PFSK-1 (cell line): ENCODE measurements at regions not wholly inside any gene's neighbourhood (a gene's known extent, or its start where the extent isn't known, plus 50 kb on each side); places are given as distances from the start of the nearest gene placed in this dataset.

Experiments used
- POLR2AphosphoS5 ChIP-seq: IDR thresholded peaks from 2 replicates; pipeline ENCODE4 v1.6.1; 2012; ENCODE audit warnings: low read depth, mild to moderate bottlenecking, control low read depth, low read length, moderate library complexity
- REST ChIP-seq, 2 experiments: IDR thresholded peaks; 2 replicates each; pipeline versions ENCODE4 v1.6.1 to v1.8.0; 2011 to 2012; ENCODE audit warnings: low read depth in 2 of 2, low read length in 2 of 2, control low read depth in 1 of 2, inconsistent platforms in 1 of 2, mild to moderate bottlenecking in 1 of 2, moderate library complexity in 1 of 2; ENCODE audit not compliant: insufficient read depth in 1 of 2
- TAF1 ChIP-seq: IDR thresholded peaks from 2 replicates; pipeline ENCODE4 v1.6.1; 2012; ENCODE audit warnings: low read length, control low read depth, borderline replicate concordance; ENCODE audit not compliant: insufficient read depth

DNA sequence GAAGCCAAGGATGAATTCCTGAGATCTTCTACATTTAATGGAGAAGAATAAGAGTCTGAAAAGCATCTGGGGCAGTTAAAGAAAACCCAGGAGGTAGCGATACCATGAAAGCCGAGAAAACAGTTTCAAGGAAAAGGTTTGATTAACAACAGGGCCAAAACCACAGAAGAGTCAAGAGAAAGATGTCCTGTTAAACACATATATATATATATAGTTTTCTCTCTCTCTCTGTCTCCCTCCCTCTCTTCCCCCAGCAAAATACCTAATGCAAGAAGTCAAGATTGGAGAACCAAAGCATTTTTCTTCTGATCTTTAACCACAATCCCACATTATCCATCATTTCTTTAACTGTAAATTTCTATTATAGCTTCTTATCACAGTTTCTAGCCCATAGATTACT is 261.4 kb downstream of the SNX13 start:
- TF ChIP-seq REST (IDR thresholded peaks at IDR 0.05; ENCODE audit: insufficient read depth in 1 of 2, low read depth in 2 of 2, low read length in 2 of 2) (no peak), TAF1 (no peak), POLR2AphosphoS5 (no peak)
